Kidney epithelial cell (primary cell): ENCODE measurements at regions not wholly inside any gene's neighbourhood (a gene's known extent, or its start where the extent isn't known, plus 50 kb on each side); places are given as distances from the start of the nearest gene placed in this dataset.
"Not testable (repeated sequence)": the region's sequence is repeated elsewhere in the genome, so short reads cannot be mapped to it uniquely, and the experiment has no call there.

Source experiments
- DNase-seq: peaks from one replicate; pipeline ENCODE4 v3.0.0-alpha.2; 2010; ENCODE audit warnings: low read depth
- H3K27me3 ChIP-seq: 2 replicates; pipeline ENCODE4 v1.6.0; 2011; ENCODE audit warnings: low read length; ENCODE audit not compliant: control insufficient read depth, insufficient read depth
- H3K36me3 ChIP-seq: 2 replicates; pipeline ENCODE4 v1.5.1; 2011; ENCODE audit warnings: low read length; ENCODE audit not compliant: control insufficient read depth, insufficient read depth
- H3K4me3 ChIP-seq: 2 replicates; pipeline ENCODE4 v1.5.1; 2011; ENCODE audit warnings: low read depth, mild to moderate bottlenecking, control low read depth, low read length
- CTCF ChIP-seq: IDR thresholded peaks from 2 replicates; pipeline ENCODE4 v1.5.1; 2011; ENCODE audit warnings: mild to moderate bottlenecking, moderate library complexity, low read length, control low read depth, inconsistent platforms; ENCODE audit not compliant: insufficient read depth, poor library complexity, severe bottlenecking

DNA sequence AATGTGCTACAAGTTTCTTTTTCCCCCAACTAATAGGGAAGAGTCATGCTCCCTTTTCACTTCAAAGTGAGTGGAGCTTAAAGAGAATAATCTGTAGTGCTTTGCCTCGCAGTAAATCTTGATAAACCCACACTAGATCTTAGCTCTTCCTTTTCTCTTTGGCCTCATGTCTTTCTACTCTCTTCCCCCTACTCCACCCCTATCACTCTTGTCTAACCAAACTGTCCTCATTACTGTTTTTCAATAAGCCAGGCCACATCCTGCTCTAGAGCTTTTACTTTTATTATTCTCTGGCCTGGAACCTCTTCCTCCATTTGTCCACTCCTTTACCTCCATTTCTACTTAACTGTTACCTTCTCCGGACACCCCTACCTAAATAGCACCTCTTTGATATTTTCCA, 291.0 kb upstream of the SATB1 start:
- no peaks in the 10 kb centered on the region for H3K27me3 ChIP-seq
- no peak for TF ChIP-seq CTCF
- no peak for DNase-seq

DNA sequence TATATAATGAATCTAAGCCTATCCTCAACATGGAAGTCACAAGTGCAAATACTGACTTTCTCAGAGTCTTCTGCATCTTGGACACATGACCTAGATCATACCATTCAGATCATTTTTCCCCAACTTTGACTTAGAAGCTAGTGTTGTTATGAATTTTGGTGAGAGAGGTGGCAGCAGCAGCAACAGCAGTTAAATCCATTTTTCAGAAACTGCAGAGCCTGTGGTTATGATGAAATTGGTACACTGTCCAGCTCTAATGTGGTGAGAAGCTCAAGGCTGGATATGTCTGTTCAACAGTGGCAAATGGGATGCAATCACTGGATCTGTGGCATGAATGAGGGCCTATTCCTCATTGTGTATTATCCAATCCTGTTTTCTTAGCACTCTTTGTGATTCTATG, 290.1 kb upstream of the SATB1 start:
- Histone ChIP-seq H3K4me3 (no peak overlapping the region), H3K27me3 (no peaks in the 10 kb centered on the region), H3K36me3 (no peaks in the 10 kb centered on the region)
- DNase-seq: no peak
- TF ChIP-seq CTCF: no peak

More for the DNA sequence above, 291.0 kb upstream of the SATB1 start:
- Histone ChIP-seq H3K36me3 (no peaks in the 10 kb centered on the region), H3K4me3 (no peak overlapping the region)

DNA sequence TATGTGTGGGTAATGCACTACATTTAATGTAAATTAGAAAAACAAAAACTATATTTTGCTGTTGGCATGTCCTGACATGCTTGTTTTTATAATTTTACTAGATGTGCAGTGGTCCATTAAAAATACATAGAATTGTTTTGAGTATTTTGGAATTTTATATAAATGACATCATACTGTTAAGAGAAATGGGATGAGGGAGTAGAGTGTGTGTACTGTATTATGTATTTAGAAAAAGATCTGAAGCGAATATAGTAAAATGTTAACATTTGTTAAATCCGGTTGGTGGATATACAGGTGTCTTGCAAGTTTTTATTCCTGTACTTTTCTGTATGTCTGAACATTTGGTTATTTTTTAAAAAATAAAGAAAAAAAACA, 288.4 kb upstream of the SATB1 start:
- TF ChIP-seq CTCF: no peak
- no peak overlapping the region for H3K4me3 ChIP-seq
- H3K36me3 ChIP-seq: no peaks in the 10 kb centered on the region
- no peaks in the 10 kb centered on the region for H3K27me3 ChIP-seq
- DNase-seq: no peak

GRCh38 chr3:18712713-18713576, 287.8 kb upstream of the SATB1 start:
- Histone ChIP-seq H3K36me3 (no peaks in the 10 kb centered on the region), H3K4me3 (no peak overlapping the region), H3K27me3 (no peaks in the 10 kb centered on the region)
- no peak for TF ChIP-seq CTCF
- DNase-seq: no peak

DNA sequence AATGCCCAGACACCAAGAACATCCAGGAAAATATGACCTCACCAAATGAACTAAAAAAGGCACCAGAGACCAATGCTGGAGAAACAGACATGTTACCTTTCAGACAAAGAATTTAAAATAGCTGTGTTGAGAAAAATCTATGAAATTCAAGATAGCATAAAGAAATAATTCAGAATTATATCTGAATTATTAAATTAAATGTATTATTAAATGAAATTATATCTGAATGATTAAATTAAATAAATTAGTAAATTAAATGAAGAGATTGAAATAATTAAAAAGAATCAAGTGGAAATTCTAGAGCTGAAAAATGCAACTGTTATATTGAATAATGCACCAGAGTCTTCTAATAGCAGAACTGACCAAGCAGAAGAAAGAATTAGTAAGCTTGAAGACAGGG, 279.2 kb upstream of the SATB1 start:
- Histone ChIP-seq H3K4me3 (no peak overlapping the region), H3K27me3 (no peaks in the 10 kb centered on the region), H3K36me3 (no peaks in the 10 kb centered on the region)
- TF ChIP-seq CTCF: no peak
- DNase-seq: no peak

DNA sequence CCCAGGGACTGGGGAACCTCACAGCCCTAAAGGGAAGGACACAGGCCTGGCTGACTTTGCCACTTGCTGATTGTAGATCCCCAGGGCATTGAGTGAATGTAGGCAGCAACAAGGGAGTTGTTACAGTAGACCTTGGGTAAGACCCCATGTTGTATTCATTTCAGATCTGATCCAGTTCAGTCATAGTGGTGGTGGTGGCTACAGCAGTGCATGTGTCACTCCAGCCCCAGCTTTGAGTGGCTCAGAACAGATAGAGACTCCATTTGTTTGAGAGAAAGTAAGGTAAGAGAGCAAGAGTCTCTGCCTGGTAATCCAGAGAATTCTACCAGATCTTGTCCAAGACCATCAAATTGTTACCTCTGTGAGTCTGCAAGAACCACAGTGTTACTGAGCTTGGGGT, 278.7 kb upstream of the SATB1 start:
- H3K4me3 ChIP-seq: no peak overlapping the region
- no peak for DNase-seq
- TF ChIP-seq CTCF: no peak
- no peaks in the 10 kb centered on the region for H3K36me3 ChIP-seq
- H3K27me3 ChIP-seq: no peaks in the 10 kb centered on the region

DNA sequence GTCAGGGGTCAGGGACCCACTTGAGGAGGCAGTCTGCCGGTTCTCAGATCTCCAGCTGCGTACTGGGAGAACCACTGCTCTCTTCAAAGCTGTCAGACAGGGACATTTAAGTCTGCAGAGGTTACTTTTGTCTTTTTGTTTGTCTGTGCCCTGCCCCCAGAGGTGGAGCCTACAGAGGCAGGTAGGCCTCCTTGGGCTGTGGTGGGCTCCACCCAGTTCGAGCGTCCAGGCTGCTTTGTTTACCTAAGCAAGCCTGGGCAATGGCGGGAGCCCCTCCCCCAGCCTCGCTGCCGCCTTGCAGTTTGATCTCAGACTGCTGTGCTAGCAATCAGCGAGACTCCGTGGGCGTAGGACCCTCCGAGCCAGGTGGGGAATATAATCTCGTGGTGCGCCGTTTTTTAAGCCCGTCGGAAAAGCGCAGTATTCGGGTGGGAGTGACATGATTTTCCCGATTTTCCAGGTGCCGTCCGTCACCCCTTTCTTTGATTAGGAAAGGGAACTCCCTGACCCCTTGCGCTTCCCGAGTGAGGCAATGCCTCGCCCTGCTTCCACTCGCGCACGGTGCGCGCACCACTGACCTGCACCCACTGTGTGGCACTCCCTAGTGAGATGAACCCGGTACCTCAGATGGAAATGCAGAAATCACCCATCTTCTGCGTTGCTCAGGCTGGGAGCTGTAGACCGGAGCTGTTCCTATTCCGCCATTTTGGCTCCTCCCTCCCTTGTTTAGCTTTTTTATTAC, 268.6 kb upstream of the SATB1 start:
- not testable (repeated sequence) for DNase-seq

More for the DNA sequence above, 268.6 kb upstream of the SATB1 start:
- not testable (repeated sequence) for H3K36me3 ChIP-seq, H3K27me3 ChIP-seq, H3K4me3 ChIP-seq
